OCI-LY7 (cell line): ENCODE measurements at regions not wholly inside any gene's neighbourhood (a gene's known extent, or its start where the extent isn't known, plus 50 kb on each side); places are given as distances from the start of the nearest gene placed in this dataset.

Experiments used
- CTCF ChIP-seq: fragments of 200-600 bp; sonication (generic); conservative IDR thresholded peaks from 2 replicates; pipeline ENCODE4 v1.5.1; 2014; ENCODE audit warnings: mild to moderate bottlenecking, antibody characterized with exemption, low read length, moderate library complexity, mixed read lengths
- EZH2phosphoT487 ChIP-seq: fragments of 200-600 bp; sonication (generic); IDR thresholded peaks from 2 replicates; pipeline ENCODE4 v1.6.1; 2018; ENCODE audit warnings: low read depth, borderline replicate concordance, mild to moderate bottlenecking, mixed run types, antibody characterized with exemption, low read length, moderate library complexity, mixed read lengths

GRCh38 chr4:126658411-126658810 is 974.3 kb upstream of the INTU start:
- TF ChIP-seq CTCF (no peak), EZH2phosphoT487 (no peak)
